ENCODE measurements at regions not wholly inside any gene's neighbourhood (a gene's known extent, or its start where the extent isn't known, plus 50 kb on each side); places are given as distances from the start of the nearest gene placed in this dataset.
"Not testable (repeated sequence)": the region's sequence is repeated elsewhere in the genome, so short reads cannot be mapped to it uniquely, and the experiment has no call there.

GRCh38 chr7:152523916-152524315 lies 88.1 kb upstream of the KMT2C start:
- Mint-ChIP-seq H3K27ac (no peak overlapping the region), H3K4me3 (no peak overlapping the region), H3K9me3 (peaks cover 2% of the 10 kb centered on the region), H3K36me3 (ENCODE audit: low read depth) (no peaks in the 10 kb centered on the region), H3K27me3 (no peaks in the 10 kb centered on the region), H3K4me1 (no peaks in the 10 kb centered on the region)
- ChIA-PET CTCF (no interaction called here), POLR2A (no interaction called here)
- DNase-seq = no peak

GRCh38 chr7:152522571-152523067 lies 86.8 kb upstream of the KMT2C start:
- no peak for DNase-seq
- H3K27ac Mint-ChIP-seq = no peak overlapping the region
- ChIA-PET POLR2A (no interaction called here), CTCF (interaction anchor here (0.6 kb wide), 1 partner anchor 235 kb away, joined by 3 read pairs; no protein-coding TSS in a partner anchor)
- no peak overlapping the region for H3K4me3 Mint-ChIP-seq
- H3K36me3 Mint-ChIP-seq (ENCODE audit: low read depth) = no peaks in the 10 kb centered on the region
- no peaks in the 10 kb centered on the region for H3K4me1 Mint-ChIP-seq
- no peaks in the 10 kb centered on the region for H3K27me3 Mint-ChIP-seq
- H3K9me3 Mint-ChIP-seq = peaks cover 5% of the 10 kb centered on the region

- Mint-ChIP-seq H3K36me3 (ENCODE audit: low read depth) (no peaks in the 10 kb centered on the region), H3K4me3 (no peak overlapping the region), H3K9me3 (peaks cover 5% of the 10 kb centered on the region), H3K27ac (no peak overlapping the region), H3K4me1 (no peaks in the 10 kb centered on the region), H3K27me3 (no peaks in the 10 kb centered on the region)
- no peak for DNase-seq
- ChIA-PET POLR2A (no interaction called here), CTCF (no interaction called here)
Measured at GRCh38 chr7:152521420-152522337, 85.9 kb upstream of the KMT2C start.

- Mint-ChIP-seq H3K36me3 (ENCODE audit: low read depth) (no peaks in the 10 kb centered on the region), H3K27me3 (no peaks in the 10 kb centered on the region), H3K27ac (no peak overlapping the region), H3K4me3 (no peak overlapping the region), H3K9me3 (peaks cover 5% of the 10 kb centered on the region), H3K4me1 (no peaks in the 10 kb centered on the region)
- CTCF ChIA-PET = no interaction called here
- POLR2A ChIA-PET = no interaction called here
- no peak for DNase-seq
Measured at GRCh38 chr7:152520861-152521302, 85.1 kb upstream of the KMT2C start.

- H3K9me3 Mint-ChIP-seq = peaks cover 5% of the 10 kb centered on the region
- no peaks in the 10 kb centered on the region for H3K36me3 Mint-ChIP-seq (ENCODE audit: low read depth)
- no peak for DNase-seq
- no peak overlapping the region for H3K27ac Mint-ChIP-seq
- H3K4me1 Mint-ChIP-seq = no peaks in the 10 kb centered on the region
- H3K27me3 Mint-ChIP-seq = no peaks in the 10 kb centered on the region
- ChIA-PET CTCF (no interaction called here), POLR2A (no interaction called here)
- H3K4me3 Mint-ChIP-seq = no peak overlapping the region
Measured at GRCh38 chr7:152519290-152519689, 83.5 kb upstream of the KMT2C start.

- no peak overlapping the region for H3K27ac Mint-ChIP-seq
- no peaks in the 10 kb centered on the region for H3K27me3 Mint-ChIP-seq
- no peak overlapping the region for H3K4me3 Mint-ChIP-seq
- peaks cover 5% of the 10 kb centered on the region for H3K9me3 Mint-ChIP-seq
- ChIA-PET CTCF (no interaction called here), POLR2A (no interaction called here)
- H3K4me1 Mint-ChIP-seq = peaks cover 7% of the 10 kb centered on the region
- no peaks in the 10 kb centered on the region for H3K36me3 Mint-ChIP-seq (ENCODE audit: low read depth)
- no peak for DNase-seq
Measured at GRCh38 chr7:152516216-152516615, 80.4 kb upstream of the KMT2C start.

- H3K4me1 Mint-ChIP-seq; POLR2A ChIA-PET; H3K4me3 Mint-ChIP-seq; DNase-seq; H3K27me3 Mint-ChIP-seq; CTCF ChIA-PET; H3K27ac Mint-ChIP-seq; H3K36me3 Mint-ChIP-seq (ENCODE audit: low read depth); H3K9me3 Mint-ChIP-seq: not testable (repeated sequence)
Measured at GRCh38 chr7:152515266-152515950, 79.6 kb upstream of the KMT2C start.

- DNase-seq = no peak
- Mint-ChIP-seq H3K4me3 (no peak overlapping the region), H3K36me3 (ENCODE audit: low read depth) (no peaks in the 10 kb centered on the region), H3K27ac (no peak overlapping the region), H3K9me3 (peaks cover 3% of the 10 kb centered on the region), H3K4me1 (peaks cover 7% of the 10 kb centered on the region), H3K27me3 (no peaks in the 10 kb centered on the region)
- ChIA-PET POLR2A (no interaction called here), CTCF (no interaction called here)
Measured at GRCh38 chr7:152514771-152515105, 78.9 kb upstream of the KMT2C start.

- Mint-ChIP-seq H3K9me3 (peaks cover 3% of the 10 kb centered on the region), H3K27me3 (no peaks in the 10 kb centered on the region), H3K36me3 (ENCODE audit: low read depth) (no peaks in the 10 kb centered on the region), H3K27ac (no peak overlapping the region), H3K4me3 (no peak overlapping the region), H3K4me1 (peaks cover 7% of the 10 kb centered on the region)
- CTCF ChIA-PET = no interaction called here
- no peak for DNase-seq
- POLR2A ChIA-PET = no interaction called here
Measured at GRCh38 chr7:152513861-152514770, 78.3 kb upstream of the KMT2C start.

- Mint-ChIP-seq H3K27me3 (no peaks in the 10 kb centered on the region), H3K27ac (no peak overlapping the region), H3K4me3 (peak overlapping the region; percentile 25), H3K4me1 (peaks cover 7% of the 10 kb centered on the region), H3K9me3 (no peaks in the 10 kb centered on the region), H3K36me3 (ENCODE audit: low read depth) (no peaks in the 10 kb centered on the region)
- POLR2A ChIA-PET = no interaction called here
- CTCF ChIA-PET = no interaction called here
- DNase-seq = no peak
Measured at GRCh38 chr7:152512706-152513105, 76.9 kb upstream of the KMT2C start.

GRCh38 chr7:152511736-152512135 lies 75.9 kb upstream of the KMT2C start:
- no peak for DNase-seq
- H3K27me3 Mint-ChIP-seq = no peaks in the 10 kb centered on the region
- no peak overlapping the region for H3K4me3 Mint-ChIP-seq
- no peak overlapping the region for H3K27ac Mint-ChIP-seq
- H3K9me3 Mint-ChIP-seq = no peaks in the 10 kb centered on the region
- H3K4me1 Mint-ChIP-seq = peaks cover 7% of the 10 kb centered on the region
- ChIA-PET POLR2A (no interaction called here), CTCF (interaction anchor here (0.7 kb wide), 1 partner anchor 70 kb away, joined by 3 read pairs; no protein-coding TSS in a partner anchor)
- no peaks in the 10 kb centered on the region for H3K36me3 Mint-ChIP-seq (ENCODE audit: low read depth)

- Mint-ChIP-seq H3K9me3 (no peaks in the 10 kb centered on the region), H3K27me3 (no peaks in the 10 kb centered on the region), H3K4me3 (no peak overlapping the region), H3K27ac (no peak overlapping the region), H3K36me3 (ENCODE audit: low read depth) (no peaks in the 10 kb centered on the region), H3K4me1 (peaks cover 7% of the 10 kb centered on the region)
- ChIA-PET CTCF (interaction anchor here (0.5 kb wide), 1 partner anchor 99 kb away, joined by 4 read pairs; no protein-coding TSS in a partner anchor), POLR2A (no interaction called here)
- no peak for DNase-seq
Measured at GRCh38 chr7:152508701-152509100, 72.9 kb upstream of the KMT2C start.

GRCh38 chr7:152505606-152506005 lies 69.8 kb upstream of the KMT2C start:
- CTCF ChIA-PET = no interaction called here
- H3K27ac Mint-ChIP-seq = no peak overlapping the region
- no peak overlapping the region for H3K4me3 Mint-ChIP-seq
- POLR2A ChIA-PET = no interaction called here
- DNase-seq = no peak
- H3K4me1 Mint-ChIP-seq = no peaks in the 10 kb centered on the region
- H3K9me3 Mint-ChIP-seq = no peaks in the 10 kb centered on the region
- no peaks in the 10 kb centered on the region for H3K27me3 Mint-ChIP-seq
- no peaks in the 10 kb centered on the region for H3K36me3 Mint-ChIP-seq (ENCODE audit: low read depth)

All from activated CD4-positive, alpha-beta memory T cell treated with anti-CD3 and anti-CD28 coated beads, Interleukin-2, amount 10 ng/mL, durations not matched to agents 7 days and 5 days (primary cell).